Hematopoietic multipotent progenitor cell (in vitro differentiated cells): ENCODE measurements at regions not wholly inside any gene's neighbourhood (a gene's known extent, or its start where the extent isn't known, plus 50 kb on each side); places are given as distances from the start of the nearest gene placed in this dataset.

Experiments used
- DNase-seq, 3 donors: peaks; one replicate each; pipeline ENCODE4 v3.0.0-alpha.2; 2011 to 2015; ENCODE audit warnings: low read depth in 2 of 3, low spot score in 2 of 3

DNA sequence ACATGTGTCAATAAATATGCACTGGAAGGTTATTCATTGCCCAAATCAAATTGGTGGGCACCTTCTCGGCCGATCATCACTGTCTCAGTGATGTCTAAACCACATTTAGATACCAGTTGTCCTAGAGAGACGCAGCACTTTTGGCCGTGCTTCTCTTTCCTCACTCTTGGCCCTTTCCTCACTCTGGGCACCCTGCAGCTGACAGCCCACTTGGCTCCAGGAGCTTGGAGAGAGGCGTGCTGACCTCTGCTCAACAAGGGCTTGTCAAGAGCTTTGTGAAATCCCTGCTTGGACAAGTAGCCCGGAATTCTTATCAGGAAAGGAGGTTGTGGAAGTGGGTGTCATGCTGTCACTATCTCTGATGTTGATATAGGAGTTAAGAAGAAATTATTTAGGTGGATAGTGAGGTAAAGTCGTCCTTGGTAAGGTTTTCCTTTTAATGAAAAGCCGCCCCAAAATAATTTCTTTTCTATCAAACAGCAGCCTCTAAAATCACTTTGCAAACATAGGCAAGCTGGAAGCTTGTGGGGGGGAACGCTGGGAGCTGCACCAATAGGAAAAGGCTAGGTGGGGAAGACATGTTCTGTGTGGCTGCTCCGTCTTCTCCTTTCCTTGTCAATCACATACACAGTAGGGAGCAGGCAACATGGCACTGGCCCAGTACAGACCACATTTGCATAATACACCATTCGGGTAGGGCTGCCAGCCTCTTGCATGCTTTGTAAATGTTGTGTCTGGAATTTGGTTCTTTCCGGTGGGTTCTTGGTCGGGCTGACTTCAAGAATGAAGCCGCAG, 126.8 kb upstream of the UBE3A start:
- DNase-seq, result no peak

GRCh38 chr15:25563596-25563995, 124.8 kb upstream of the UBE3A start:
- DNase-seq, result no peak

- no peak for DNase-seq
Measured at GRCh38 chr15:25557926-25558325, 119.1 kb upstream of the UBE3A start.

DNA sequence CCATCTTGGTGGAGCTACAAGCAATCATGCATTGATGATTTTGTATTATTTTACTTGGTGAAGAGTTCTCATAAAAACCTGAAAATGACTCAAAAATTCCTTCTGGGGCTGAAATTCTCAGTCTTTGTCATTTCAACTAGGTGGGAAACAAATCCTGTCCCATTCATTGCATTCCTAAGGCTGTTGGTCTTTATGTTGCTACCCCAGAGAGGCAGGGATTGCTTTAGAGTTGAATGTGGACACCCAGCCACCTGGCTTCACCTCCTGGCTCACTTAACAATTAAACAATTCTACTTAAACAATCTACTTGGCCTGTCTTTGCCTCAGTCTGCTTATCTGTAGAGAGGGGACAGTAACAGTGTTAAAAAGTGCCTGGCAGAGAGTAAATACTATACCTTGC, 117.3 kb upstream of the UBE3A start:
- no peak for DNase-seq

DNA sequence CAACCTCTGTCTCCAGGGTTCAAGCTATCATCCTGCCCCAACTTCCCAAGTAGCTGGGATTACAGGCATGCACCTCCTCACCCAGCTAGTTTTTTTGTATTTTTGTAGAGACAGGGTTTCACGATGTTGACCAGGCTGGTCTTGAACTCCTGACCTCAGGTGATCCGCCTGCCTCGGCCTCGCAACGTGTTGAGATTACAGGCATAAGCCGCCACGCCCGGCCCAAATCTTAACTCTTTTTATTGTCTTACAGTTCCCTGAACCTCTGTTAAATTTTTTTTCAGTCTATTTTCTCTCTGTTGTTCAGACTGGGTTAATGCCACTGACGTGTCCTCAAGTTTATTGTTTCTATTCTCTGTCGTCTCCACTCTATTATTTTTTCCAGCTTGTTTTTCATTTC, 115.8 kb upstream of the UBE3A start:
- no peak for DNase-seq

DNA sequence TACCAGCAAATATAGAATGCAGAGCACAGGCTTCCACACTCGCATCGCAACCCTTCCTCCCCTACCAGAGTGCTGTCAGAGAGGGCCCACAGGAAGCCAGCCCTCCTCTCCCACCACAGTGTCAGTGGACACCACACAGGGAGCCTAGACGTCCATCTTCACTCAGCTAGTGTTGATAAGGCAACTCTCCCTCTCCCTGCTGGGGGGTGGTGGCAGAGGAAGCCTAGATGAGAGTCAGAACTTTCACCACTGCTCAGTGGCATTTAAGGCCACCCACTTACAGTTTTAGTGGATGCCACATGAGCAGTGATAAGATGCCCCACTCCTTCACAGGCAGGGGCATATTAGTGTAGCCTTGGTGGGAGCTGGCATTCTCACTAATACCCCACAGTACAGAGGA, 109.8 kb upstream of the UBE3A start:
- DNase-seq, result no peak

DNA sequence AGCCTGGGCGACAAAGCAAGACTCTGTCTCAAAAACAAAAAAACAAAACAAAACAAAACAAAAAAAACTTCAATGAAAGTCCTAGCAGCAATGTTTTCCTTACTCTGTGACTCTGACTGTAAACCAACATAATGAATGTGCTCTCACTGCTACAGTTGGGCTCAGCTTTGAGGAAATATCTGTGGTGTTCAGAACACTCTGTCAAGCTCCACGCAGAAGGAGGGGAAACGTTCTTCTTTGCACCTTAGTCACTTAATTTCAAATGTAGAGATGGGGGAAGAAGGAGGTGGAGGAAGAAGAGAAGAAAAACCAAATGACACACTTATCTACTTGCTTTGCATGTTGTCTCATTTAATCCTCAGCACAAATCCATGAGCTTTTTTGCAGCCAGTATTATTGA, 107.1 kb upstream of the UBE3A start:
- DNase-seq, result no peak

DNA sequence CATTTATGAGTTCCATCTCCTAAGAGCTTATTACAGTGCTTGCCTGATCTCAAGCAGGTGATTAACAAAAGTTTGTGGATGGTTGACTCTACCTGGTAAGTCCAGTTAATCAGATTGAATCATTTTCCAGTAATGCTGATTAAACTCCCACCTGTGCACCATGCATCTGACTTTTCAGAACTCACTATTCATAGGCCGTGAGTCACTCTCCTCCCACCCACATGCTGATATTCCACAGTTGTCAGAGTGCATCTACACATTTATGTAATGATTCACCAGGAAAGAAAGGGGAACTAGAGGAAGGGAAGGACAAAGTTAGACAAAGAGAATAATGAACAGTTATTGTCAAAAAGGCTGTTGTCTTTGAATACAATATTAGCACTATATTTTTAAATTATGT, 106.2 kb upstream of the UBE3A start:
- no peak for DNase-seq

DNA sequence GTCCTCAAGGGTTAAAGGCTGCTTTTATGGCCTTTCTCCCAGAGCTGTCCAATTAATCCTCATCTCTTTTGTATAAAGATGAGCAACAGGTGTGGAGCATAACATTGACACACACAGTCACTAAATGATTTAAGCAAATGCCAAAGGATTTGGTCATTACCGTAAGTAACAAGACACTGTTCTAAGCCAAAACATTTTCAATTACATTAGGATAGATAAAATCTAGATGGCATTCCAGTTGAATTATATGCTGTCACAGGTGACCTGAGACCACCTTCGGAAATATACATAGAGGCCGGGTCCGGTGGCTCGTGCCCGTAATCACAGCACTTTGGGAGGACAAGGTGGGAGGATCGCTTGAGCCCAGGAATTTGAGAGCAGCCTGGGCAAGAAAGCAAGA, 105.3 kb upstream of the UBE3A start:
- DNase-seq, result no peak

DNA sequence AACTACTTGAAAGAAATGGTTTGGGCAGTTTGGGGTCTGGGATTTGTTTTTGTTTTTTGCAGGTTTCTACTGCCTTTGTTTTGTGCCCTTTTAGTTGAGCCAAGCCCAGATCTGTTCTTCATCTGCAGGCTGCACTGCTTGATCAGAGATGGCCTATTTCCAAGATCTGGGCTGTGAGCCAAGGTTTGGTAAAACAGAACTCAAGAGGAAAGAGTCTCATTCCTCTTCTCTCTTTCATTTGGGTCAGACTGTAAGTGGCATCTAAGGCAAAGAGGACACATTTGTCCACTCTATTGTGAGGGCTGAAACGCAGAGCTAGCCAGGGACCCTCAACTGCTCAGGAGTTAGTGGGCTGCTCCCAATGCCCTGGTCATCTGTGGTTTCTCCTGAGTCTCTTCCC, 104.4 kb upstream of the UBE3A start:
- DNase-seq, result no peak

DNA sequence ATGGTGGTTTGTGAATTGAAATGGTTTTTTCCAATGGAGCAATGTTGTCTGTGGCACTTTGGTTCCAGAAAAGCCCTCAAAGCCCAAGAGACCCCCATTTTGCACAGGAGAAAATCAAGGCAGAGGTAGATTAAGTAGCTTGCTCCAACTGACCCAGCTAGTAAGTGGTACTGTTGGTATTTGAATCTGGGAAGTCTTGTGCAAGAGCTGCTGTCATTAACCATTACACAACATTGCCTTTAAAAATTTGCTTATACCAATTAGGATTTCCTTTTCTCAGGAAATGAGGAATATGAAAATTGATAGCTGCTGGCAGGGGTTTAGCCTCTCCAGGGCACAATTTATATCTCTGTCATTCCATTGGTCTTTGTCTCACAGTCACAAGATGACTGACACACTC, 102.4 kb upstream of the UBE3A start:
- no peak for DNase-seq

GRCh38 chr15:25536801-25537611, 98.2 kb upstream of the UBE3A start:
- no peak for DNase-seq

DNA sequence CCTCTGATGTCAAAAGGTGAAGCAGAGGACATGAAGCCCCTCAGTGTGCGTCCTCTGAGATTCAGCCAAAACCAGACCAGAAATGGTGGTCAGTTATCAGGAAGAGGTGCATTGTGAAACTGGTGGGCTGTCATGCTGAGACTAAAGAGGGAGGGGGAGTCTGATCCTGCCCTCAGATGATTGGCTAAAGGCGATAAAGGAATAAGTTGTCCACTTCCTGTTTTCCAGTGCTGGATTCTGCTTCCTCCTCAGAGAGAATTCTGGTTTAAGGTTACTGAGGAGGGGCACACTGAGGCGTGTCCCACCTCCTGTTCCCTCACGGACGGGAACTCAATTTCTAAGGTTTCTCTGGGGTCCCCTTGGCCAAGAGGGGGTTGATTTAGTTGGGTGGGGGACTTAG, 97.0 kb upstream of the UBE3A start:
- no peak for DNase-seq

- DNase-seq, result no peak
Measured at GRCh38 chr15:25534293-25534692, 95.5 kb upstream of the UBE3A start.

- DNase-seq, result no peak
Measured at GRCh38 chr15:25532269-25533140, 93.7 kb upstream of the UBE3A start.

- no peak for DNase-seq
Measured at GRCh38 chr15:25529774-25530173, 91.0 kb upstream of the UBE3A start.

DNA sequence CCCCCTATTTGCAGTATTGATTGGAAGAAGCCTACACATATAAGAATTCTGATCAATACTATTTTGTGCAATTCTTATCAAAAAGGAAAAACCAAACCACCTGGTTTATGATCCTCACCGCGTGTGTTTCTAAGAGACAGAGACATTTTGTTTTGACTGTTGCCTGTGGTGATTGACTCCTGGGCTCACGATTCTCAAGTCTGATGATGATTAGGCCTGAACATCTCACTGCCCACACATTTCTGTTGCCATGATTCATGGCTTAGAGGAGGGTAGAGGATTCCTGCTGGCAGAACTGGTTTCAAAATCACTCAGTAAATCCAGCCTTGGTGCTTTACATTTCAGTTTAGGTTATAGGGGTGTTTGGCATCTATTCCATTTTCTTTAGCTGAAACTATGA, 88.3 kb upstream of the UBE3A start:
- no peak for DNase-seq

- no peak for DNase-seq
Measured at GRCh38 chr15:25525741-25526140, 86.9 kb upstream of the UBE3A start.

- DNase-seq, result no peak
Measured at GRCh38 chr15:25515633-25516032, 76.8 kb upstream of the UBE3A start.

GRCh38 chr15:25514522-25514921, 75.7 kb upstream of the UBE3A start:
- DNase-seq, result no peak

- DNase-seq, result no peak
Measured at GRCh38 chr15:25512957-25513356, 74.1 kb upstream of the UBE3A start.
